ENCODE measurements at regions not wholly inside any gene's neighbourhood (a gene's known extent, or its start where the extent isn't known, plus 50 kb on each side); places are given as distances from the start of the nearest gene placed in this dataset.

DNA sequence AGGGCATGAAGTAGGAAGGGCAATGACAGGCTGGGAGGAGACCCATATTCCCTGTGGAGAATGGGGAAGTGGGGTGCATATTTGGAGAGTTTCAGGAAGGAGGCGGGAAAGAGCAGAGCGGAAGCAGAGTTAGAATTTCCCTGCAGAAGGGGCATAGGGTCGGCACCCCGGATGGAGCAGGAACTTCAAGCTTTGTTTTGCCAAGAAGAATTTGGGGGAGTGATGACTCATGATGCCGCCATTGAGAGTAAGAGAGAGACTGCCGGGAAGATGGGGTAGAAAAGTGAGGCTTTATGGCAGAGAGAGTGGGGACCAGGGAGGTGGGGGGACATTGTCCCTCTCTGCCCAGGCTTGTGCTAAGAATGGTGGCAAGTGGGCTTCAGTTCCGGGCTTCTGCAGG, 50.3 kb upstream of the EPB41L1 start:
- DNase-seq (ENCODE audit: low read depth): no peak

All from M059J (cell line).